ENCODE measurements at regions not wholly inside any gene's neighbourhood (a gene's known extent, or its start where the extent isn't known, plus 50 kb on each side); places are given as distances from the start of the nearest gene placed in this dataset.

GRCh38 chr7:126378642-126379041, 874.1 kb downstream of the GRM8 start:
- H3K9me3 ChIP-seq (replicated peaks in 1 of 3), result no peaks in the 10 kb centered on the region
- no peak overlapping the region for H3K27ac ChIP-seq
- 39 to 48% (median 43%) methylated on average over 2 of the region's 2 CpGs for WGBS, 4 donors
- no peak for DNase-seq
- no peak overlapping the region for H3K4me3 ChIP-seq
- no peaks in the 10 kb centered on the region for H3K27me3 ChIP-seq
- H3K4me1 ChIP-seq (replicated peaks in 1 of 2), result no peaks in the 10 kb centered on the region
- intact Hi-C loops (cut with DNase I), result no loop called here
- no peaks in the 10 kb centered on the region for H3K36me3 ChIP-seq (replicated peaks in 1 of 2)
- TF ChIP-seq, protein P1, sequence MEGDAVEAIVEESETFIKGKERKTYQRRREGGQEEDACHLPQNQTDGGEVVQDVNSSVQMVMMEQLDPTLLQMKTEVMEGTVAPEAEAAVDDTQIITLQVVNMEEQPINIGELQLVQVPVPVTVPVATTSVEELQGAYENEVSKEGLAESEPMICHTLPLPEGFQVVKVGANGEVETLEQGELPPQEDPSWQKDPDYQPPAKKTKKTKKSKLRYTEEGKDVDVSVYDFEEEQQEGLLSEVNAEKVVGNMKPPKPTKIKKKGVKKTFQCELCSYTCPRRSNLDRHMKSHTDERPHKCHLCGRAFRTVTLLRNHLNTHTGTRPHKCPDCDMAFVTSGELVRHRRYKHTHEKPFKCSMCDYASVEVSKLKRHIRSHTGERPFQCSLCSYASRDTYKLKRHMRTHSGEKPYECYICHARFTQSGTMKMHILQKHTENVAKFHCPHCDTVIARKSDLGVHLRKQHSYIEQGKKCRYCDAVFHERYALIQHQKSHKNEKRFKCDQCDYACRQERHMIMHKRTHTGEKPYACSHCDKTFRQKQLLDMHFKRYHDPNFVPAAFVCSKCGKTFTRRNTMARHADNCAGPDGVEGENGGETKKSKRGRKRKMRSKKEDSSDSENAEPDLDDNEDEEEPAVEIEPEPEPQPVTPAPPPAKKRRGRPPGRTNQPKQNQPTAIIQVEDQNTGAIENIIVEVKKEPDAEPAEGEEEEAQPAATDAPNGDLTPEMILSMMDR (IDR thresholded peaks at IDR 0.05), result no peak
- TF ChIP-seq POLR2A (IDR thresholded peaks at IDR 0.05), result no peak

- no peak for DNase-seq
- 79 to 94% (median 90%) methylated on average over 1 of the region's 1 CpG for WGBS, 4 donors
- Histone ChIP-seq H3K9me3 (replicated peaks in 1 of 3) (no peaks in the 10 kb centered on the region), H3K4me3 (no peak overlapping the region), H3K4me1 (replicated peaks in 1 of 2) (no peaks in the 10 kb centered on the region), H3K27ac (no peak overlapping the region), H3K36me3 (replicated peaks in 1 of 2) (no peaks in the 10 kb centered on the region), H3K27me3 (no peaks in the 10 kb centered on the region)
- TF ChIP-seq POLR2A (IDR thresholded peaks at IDR 0.05), result no peak
- TF ChIP-seq, protein P1 (IDR thresholded peaks at IDR 0.05), result no peak
- intact Hi-C loops (cut with DNase I), result no loop called here
These were observed 882.6 kb downstream of the GRM8 start for GRCh38 chr7:126370038-126370668.

DNA sequence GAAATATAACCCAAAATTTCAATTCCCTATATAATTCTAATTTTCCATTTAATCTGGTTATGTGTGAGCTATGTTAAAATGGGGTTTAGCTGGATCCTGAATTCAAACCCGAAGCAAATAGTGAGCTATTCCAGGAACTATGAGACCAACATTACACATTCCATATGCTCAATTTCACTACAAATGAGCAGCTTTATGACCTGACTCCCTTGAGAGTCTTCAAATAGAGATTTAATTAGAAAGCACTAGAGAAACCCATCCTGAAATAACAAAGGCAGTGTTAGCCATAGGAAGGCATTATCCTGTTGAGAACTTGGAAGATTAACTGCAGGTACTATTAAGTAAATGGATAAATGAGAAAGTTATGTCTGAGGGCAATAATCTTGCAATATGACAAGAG, 890.0 kb downstream of the GRM8 start:
- H3K4me1 ChIP-seq (replicated peaks in 1 of 2), result no peaks in the 10 kb centered on the region
- TF ChIP-seq, protein P1 (IDR thresholded peaks at IDR 0.05), result no peak
- TF ChIP-seq POLR2A (IDR thresholded peaks at IDR 0.05), result no peak
- no peak overlapping the region for H3K27ac ChIP-seq
- no peak for DNase-seq
- no peaks in the 10 kb centered on the region for H3K36me3 ChIP-seq (replicated peaks in 1 of 2)
- H3K27me3 ChIP-seq, result no peaks in the 10 kb centered on the region
- intact Hi-C loops (cut with DNase I), result no loop called here
- H3K4me3 ChIP-seq, result no peak overlapping the region
- WGBS, 4 donors, result 45 to 68% (median 62%) methylated on average over 1 of the region's 1 CpG
- no peaks in the 10 kb centered on the region for H3K9me3 ChIP-seq (replicated peaks in 1 of 3)

DNA sequence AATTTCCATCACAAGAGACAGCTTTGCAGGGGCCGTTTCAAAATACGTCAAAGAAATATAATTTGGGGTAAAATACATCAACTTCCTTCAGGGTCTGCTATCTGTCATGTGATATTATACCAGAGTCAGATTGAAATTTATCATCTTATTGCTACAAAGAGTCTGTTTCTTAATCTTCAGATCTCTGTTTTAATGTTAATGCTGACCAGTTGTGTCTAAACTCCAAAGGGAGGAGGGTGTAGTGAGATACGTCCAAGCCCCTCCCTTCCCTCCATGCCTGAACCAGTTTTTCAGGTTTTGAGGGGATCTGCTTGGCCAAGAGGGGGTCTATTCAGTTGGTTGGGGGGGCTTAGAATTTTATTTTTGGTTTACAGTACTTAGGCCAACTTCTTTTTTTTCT, 891.6 kb downstream of the GRM8 start:
- no peak overlapping the region for H3K4me3 ChIP-seq
- TF ChIP-seq, protein P1 (IDR thresholded peaks at IDR 0.05), result no peak
- TF ChIP-seq POLR2A (IDR thresholded peaks at IDR 0.05), result no peak
- 67 to 83% (median 75%) methylated on average over 3 of the region's 3 CpGs for WGBS, 4 donors
- H3K4me1 ChIP-seq (replicated peaks in 1 of 2), result no peaks in the 10 kb centered on the region
- no peaks in the 10 kb centered on the region for H3K9me3 ChIP-seq (replicated peaks in 1 of 3)
- no peak for DNase-seq
- intact Hi-C loops (cut with DNase I), result no loop called here
- no peaks in the 10 kb centered on the region for H3K27me3 ChIP-seq
- H3K27ac ChIP-seq, result no peak overlapping the region
- H3K36me3 ChIP-seq (replicated peaks in 1 of 2), result no peaks in the 10 kb centered on the region

Data from adrenal gland (tissue), 9 donors.